ENCODE measurements at regions not wholly inside any gene's neighbourhood (a gene's known extent, or its start where the extent isn't known, plus 50 kb on each side); places are given as distances from the start of the nearest gene placed in this dataset.

DNA sequence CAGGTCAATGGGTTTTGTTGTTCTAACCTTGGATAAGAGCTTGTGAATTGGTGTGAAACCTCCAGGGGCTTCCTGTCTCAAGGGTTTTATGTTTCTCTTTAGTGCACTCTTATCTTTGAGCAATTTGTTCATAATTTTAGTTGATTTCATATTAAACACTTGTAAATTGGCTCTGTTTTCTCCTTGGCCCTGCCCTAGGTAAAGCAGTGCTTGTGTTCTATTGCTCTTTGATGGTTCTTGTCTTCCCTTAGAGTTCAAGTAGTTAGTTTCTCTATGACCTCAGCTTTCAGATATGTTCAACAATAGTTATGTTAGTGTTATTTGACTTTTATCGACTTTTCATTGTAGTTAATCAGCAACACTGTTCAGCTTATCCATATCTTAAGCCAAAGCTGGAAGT, 566.4 kb upstream of the POT1 start:
- Histone ChIP-seq H3K36me3 (ENCODE audit: insufficient read depth) (no peaks in the 10 kb centered on the region), H3K4me1 (ENCODE audit: insufficient read depth) (no peaks in the 10 kb centered on the region), H3K4me2 (no peak overlapping the region), H3F3A (replicated peaks; ENCODE audit: low read depth) (no peaks in the 10 kb centered on the region), H3K4me3 (no peak overlapping the region), H3K9me2 (ENCODE audit: insufficient read depth) (no peaks in the 10 kb centered on the region; the same call in none of the 2 replicates), H3K79me2 (replicated peaks; ENCODE audit: insufficient read depth) (no peaks in the 10 kb centered on the region), H3K27ac (ENCODE audit: low read depth) (no peak overlapping the region), H4K20me1 (replicated peaks; ENCODE audit: insufficient read depth) (no peaks in the 10 kb centered on the region), H2AFZ (no peak overlapping the region), H3K27me3 (ENCODE audit: insufficient read depth) (no peaks in the 10 kb centered on the region)
- TF ChIP-seq, protein P1, sequence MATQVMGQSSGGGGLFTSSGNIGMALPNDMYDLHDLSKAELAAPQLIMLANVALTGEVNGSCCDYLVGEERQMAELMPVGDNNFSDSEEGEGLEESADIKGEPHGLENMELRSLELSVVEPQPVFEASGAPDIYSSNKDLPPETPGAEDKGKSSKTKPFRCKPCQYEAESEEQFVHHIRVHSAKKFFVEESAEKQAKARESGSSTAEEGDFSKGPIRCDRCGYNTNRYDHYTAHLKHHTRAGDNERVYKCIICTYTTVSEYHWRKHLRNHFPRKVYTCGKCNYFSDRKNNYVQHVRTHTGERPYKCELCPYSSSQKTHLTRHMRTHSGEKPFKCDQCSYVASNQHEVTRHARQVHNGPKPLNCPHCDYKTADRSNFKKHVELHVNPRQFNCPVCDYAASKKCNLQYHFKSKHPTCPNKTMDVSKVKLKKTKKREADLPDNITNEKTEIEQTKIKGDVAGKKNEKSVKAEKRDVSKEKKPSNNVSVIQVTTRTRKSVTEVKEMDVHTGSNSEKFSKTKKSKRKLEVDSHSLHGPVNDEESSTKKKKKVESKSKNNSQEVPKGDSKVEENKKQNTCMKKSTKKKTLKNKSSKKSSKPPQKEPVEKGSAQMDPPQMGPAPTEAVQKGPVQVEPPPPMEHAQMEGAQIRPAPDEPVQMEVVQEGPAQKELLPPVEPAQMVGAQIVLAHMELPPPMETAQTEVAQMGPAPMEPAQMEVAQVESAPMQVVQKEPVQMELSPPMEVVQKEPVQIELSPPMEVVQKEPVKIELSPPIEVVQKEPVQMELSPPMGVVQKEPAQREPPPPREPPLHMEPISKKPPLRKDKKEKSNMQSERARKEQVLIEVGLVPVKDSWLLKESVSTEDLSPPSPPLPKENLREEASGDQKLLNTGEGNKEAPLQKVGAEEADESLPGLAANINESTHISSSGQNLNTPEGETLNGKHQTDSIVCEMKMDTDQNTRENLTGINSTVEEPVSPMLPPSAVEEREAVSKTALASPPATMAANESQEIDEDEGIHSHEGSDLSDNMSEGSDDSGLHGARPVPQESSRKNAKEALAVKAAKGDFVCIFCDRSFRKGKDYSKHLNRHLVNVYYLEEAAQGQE (IDR thresholded peaks at IDR 0.05; ENCODE audit: unreplicated experiment), result no peak
- no peak for TF ChIP-seq POLR2AphosphoS5 (IDR thresholded peaks at IDR 0.05; ENCODE audit: low read depth)
- TF ChIP-seq ZNF331 (CRISPR knock-in tag; IDR thresholded peaks at IDR 0.05; ENCODE audit: low read depth), result no peak
- no peak for TF ChIP-seq EZH2phosphoT487 (IDR thresholded peaks at IDR 0.05; ENCODE audit: unreplicated experiment)
- TF ChIP-seq, protein P2, sequence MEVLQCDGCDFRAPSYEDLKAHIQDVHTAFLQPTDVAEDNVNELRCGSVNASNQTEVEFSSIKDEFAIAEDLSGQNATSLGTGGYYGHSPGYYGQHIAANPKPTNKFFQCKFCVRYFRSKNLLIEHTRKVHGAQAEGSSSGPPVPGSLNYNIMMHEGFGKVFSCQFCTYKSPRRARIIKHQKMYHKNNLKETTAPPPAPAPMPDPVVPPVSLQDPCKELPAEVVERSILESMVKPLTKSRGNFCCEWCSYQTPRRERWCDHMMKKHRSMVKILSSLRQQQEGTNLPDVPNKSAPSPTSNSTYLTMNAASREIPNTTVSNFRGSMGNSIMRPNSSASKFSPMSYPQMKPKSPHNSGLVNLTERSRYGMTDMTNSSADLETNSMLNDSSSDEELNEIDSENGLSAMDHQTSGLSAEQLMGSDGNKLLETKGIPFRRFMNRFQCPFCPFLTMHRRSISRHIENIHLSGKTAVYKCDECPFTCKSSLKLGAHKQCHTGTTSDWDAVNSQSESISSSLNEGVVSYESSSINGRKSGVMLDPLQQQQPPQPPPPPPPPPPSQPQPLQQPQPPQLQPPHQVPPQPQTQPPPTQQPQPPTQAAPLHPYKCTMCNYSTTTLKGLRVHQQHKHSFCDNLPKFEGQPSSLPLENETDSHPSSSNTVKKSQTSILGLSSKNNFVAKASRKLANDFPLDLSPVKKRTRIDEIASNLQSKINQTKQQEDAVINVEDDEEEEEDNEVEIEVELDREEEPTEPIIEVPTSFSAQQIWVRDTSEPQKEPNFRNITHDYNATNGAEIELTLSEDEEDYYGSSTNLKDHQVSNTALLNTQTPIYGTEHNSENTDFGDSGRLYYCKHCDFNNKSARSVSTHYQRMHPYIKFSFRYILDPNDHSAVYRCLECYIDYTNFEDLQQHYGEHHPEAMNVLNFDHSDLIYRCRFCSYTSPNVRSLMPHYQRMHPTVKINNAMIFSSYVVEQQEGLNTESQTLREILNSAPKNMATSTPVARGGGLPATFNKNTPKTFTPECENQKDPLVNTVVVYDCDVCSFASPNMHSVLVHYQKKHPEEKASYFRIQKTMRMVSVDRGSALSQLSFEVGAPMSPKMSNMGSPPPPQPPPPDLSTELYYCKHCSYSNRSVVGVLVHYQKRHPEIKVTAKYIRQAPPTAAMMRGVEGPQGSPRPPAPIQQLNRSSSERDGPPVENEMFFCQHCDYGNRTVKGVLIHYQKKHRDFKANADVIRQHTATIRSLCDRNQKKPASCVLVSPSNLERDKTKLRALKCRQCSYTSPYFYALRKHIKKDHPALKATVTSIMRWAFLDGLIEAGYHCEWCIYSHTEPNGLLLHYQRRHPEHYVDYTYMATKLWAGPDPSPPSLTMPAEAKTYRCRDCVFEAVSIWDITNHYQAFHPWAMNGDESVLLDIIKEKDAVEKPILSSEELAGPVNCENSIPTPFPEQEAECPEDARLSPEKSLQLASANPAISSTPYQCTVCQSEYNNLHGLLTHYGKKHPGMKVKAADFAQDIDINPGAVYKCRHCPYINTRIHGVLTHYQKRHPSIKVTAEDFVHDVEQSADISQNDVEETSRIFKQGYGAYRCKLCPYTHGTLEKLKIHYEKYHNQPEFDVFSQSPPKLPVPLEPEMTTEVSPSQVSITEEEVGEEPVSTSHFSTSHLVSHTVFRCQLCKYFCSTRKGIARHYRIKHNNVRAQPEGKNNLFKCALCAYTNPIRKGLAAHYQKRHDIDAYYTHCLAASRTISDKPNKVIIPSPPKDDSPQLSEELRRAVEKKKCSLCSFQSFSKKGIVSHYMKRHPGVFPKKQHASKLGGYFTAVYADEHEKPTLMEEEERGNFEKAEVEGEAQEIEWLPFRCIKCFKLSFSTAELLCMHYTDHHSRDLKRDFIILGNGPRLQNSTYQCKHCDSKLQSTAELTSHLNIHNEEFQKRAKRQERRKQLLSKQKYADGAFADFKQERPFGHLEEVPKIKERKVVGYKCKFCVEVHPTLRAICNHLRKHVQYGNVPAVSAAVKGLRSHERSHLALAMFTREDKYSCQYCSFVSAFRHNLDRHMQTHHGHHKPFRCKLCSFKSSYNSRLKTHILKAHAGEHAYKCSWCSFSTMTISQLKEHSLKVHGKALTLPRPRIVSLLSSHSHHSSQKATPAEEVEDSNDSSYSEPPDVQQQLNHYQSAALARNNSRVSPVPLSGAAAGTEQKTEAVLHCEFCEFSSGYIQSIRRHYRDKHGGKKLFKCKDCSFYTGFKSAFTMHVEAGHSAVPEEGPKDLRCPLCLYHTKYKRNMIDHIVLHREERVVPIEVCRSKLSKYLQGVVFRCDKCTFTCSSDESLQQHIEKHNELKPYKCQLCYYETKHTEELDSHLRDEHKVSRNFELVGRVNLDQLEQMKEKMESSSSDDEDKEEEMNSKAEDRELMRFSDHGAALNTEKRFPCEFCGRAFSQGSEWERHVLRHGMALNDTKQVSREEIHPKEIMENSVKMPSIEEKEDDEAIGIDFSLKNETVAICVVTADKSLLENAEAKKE (CRISPR knock-in tag; IDR thresholded peaks at IDR 0.05), result no peak
- TF ChIP-seq CREB1 (CRISPR knock-in tag; IDR thresholded peaks at IDR 0.05; ENCODE audit: low read depth), result no peak
- Mint-ChIP-seq H3K36me3 (ENCODE audit: low read depth) (no peaks in the 10 kb centered on the region), H3K4me3 (no peak overlapping the region), H3K4me1 (no peaks in the 10 kb centered on the region), H3K27me3 (ENCODE audit: insufficient read depth, low read depth, poor library complexity) (no peaks in the 10 kb centered on the region), H3K27ac (no peak overlapping the region; the same call in 1 of the 2 replicates), H3K9me3 (0 out of 3 replicates have a peak, but pooled peaks cover 2% of the 10 kb centered on the region)
- DNase-seq (ENCODE audit: low spot score), result no peak
- ATAC-seq, result no peak

Measured in GM23338 (cell line).